Osteoblast (primary cell): ENCODE measurements at regions not wholly inside any gene's neighbourhood (a gene's known extent, or its start where the extent isn't known, plus 50 kb on each side); places are given as distances from the start of the nearest gene placed in this dataset.

Source experiments
- DNase-seq: peaks from one replicate; pipeline ENCODE4 v3.0.0; 2011; ENCODE audit warnings: low spot score, mixed read lengths; ENCODE audit not compliant: insufficient read length; ENCODE audit errors: missing footprints
- H2AFZ ChIP-seq: 2 replicates; pipeline ENCODE4 v1.6.0; 2011; ENCODE audit warnings: mild to moderate bottlenecking, low read length
- H3K27ac ChIP-seq: 2 replicates; pipeline ENCODE4 v1.5.1; 2011; ENCODE audit warnings: mild to moderate bottlenecking, low read depth, low read length, moderate library complexity
- H3K27me3 ChIP-seq: 2 replicates; pipeline ENCODE4 v1.6.0; 2012; ENCODE audit warnings: mild to moderate bottlenecking, control low read depth, inconsistent platforms, low read length, moderate library complexity; ENCODE audit not compliant: insufficient read depth
- H3K36me3 ChIP-seq: 2 replicates; pipeline ENCODE4 v1.5.1; 2011; ENCODE audit warnings: mild to moderate bottlenecking, low read length, control low read depth, moderate library complexity; ENCODE audit not compliant: insufficient read depth
- H3K4me1 ChIP-seq: 2 replicates; pipeline ENCODE4 v1.5.1; 2011; ENCODE audit warnings: mild to moderate bottlenecking, low read length, control low read depth, moderate library complexity; ENCODE audit not compliant: insufficient read depth
- H3K4me2 ChIP-seq: 2 replicates; pipeline ENCODE4 v1.6.0; 2011; ENCODE audit warnings: mild to moderate bottlenecking, low read length; ENCODE audit not compliant: insufficient read depth
- H3K4me3 ChIP-seq: fragments of 200-600 bp; sonication (generic); 3 replicates; pipeline ENCODE4 v1.5.1; 2012; ENCODE audit warnings: mild to moderate bottlenecking, low read length, inconsistent platforms; ENCODE audit not compliant: insufficient read depth
- H3K79me2 ChIP-seq: 2 replicates; pipeline ENCODE4 v1.6.0; 2012; ENCODE audit warnings: mild to moderate bottlenecking, low read length, control low read depth, inconsistent platforms; ENCODE audit not compliant: insufficient read depth
- H3K9me3 ChIP-seq: 2 replicates; pipeline ENCODE4 v1.5.1; 2011; ENCODE audit warnings: low read depth, low read length, control low read depth
- H4K20me1 ChIP-seq: 2 replicates; pipeline ENCODE4 v1.6.0; 2012; ENCODE audit warnings: mild to moderate bottlenecking, low read length, control low read depth; ENCODE audit not compliant: insufficient read depth
- TF ChIP-seq, protein P1 (sequence below): IDR thresholded peaks from 2 replicates; pipeline ENCODE4 v1.5.1; 2011; ENCODE audit warnings: mild to moderate bottlenecking, low read depth, low read length, moderate library complexity; ENCODE audit errors: extremely low read depth

DNA sequence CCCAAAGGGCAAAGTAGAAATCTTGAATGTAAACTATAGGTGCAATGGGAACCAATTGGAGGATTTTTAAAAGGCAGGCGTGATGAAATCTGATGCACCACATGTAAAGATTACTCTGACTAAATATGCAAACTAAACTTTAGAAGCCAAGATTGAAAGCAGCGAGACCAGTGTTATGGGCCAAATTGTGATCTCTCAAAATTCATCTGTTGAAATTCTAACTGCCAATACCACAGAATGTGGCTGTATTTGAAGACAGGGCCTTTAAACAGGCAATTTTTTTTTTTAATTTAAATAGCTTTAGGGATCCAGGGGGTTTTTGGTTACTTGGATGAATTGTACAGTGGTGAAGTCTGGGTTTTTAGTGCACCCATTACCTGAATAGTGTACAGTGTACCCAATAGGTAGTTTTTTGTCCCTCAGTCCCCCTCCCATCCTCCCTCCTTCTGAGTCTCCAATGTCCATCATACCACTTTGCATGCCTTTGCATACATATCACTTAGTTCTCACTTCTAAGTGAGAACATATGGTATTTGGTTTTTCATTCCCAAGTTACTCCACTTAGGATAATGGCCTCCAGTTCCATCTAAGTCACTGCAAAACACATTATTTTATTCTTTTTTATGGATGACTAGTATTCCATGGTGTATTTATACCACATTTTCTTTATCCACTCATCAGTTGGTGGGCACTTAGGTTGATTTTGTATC lies 69.7 kb downstream of the DRD1 start:
- Histone ChIP-seq H3K4me1 (no peaks in the 10 kb centered on the region), H3K27ac (no peak overlapping the region), H3K9me3 (no peaks in the 10 kb centered on the region), H3K36me3 (no peaks in the 10 kb centered on the region), H3K4me3 (no peak overlapping the region), H4K20me1 (no peaks in the 10 kb centered on the region), H3K27me3 (no peaks in the 10 kb centered on the region), H3K4me2 (no peak overlapping the region), H3K79me2 (no peaks in the 10 kb centered on the region), H2AFZ (no peak overlapping the region)
- DNase-seq, result no peak
- TF ChIP-seq, protein P1, sequence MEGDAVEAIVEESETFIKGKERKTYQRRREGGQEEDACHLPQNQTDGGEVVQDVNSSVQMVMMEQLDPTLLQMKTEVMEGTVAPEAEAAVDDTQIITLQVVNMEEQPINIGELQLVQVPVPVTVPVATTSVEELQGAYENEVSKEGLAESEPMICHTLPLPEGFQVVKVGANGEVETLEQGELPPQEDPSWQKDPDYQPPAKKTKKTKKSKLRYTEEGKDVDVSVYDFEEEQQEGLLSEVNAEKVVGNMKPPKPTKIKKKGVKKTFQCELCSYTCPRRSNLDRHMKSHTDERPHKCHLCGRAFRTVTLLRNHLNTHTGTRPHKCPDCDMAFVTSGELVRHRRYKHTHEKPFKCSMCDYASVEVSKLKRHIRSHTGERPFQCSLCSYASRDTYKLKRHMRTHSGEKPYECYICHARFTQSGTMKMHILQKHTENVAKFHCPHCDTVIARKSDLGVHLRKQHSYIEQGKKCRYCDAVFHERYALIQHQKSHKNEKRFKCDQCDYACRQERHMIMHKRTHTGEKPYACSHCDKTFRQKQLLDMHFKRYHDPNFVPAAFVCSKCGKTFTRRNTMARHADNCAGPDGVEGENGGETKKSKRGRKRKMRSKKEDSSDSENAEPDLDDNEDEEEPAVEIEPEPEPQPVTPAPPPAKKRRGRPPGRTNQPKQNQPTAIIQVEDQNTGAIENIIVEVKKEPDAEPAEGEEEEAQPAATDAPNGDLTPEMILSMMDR, result no peak

DNA sequence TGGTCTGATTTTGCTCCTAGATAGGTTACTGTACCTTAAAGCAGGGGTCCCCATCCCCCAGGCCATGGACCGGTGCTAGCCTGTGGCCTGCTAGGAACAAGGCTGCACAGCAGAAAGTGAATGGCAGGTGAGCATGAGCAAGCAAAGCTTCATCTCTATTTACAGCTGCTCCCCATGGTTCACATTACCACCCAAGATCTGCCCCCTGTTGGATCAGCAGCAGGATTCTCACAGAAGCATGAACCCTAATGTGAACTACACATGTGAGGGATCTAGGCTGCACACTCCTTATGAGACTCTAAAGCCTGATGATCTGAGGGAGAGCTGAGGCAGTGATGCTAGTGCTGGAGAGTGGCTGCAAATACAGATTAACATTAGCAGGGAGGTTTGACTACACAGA lies 78.1 kb downstream of the DRD1 start:
- Histone ChIP-seq H3K27me3 (no peaks in the 10 kb centered on the region), H3K4me1 (no peaks in the 10 kb centered on the region), H3K27ac (no peak overlapping the region), H3K9me3 (no peaks in the 10 kb centered on the region), H2AFZ (no peak overlapping the region), H3K4me3 (no peak overlapping the region), H3K79me2 (no peaks in the 10 kb centered on the region), H3K36me3 (no peaks in the 10 kb centered on the region), H3K4me2 (no peak overlapping the region), H4K20me1 (no peaks in the 10 kb centered on the region)
- TF ChIP-seq, protein P1, result no peak
- no peak for DNase-seq

DNA sequence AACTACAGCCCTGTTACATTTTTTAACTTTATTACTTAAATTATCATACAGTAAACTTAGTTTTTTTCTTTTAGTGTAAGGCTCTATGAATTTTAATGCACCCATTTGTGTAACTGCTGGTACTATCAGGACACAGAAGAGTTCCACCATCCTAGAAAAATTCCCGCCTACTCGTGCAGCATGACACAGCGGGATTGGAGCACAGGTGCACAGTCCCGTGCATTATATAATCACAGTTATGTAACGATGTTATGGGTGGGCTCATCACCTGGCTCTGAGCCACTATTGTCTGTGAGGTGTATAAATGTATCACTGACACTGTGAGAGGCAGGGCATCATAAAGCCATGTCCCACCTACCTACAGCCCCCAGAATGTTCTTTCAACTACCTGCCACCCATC lies 80.7 kb downstream of the DRD1 start:
- TF ChIP-seq, protein P1, result no peak
- Histone ChIP-seq H3K4me3 (no peak overlapping the region), H3K4me1 (no peaks in the 10 kb centered on the region), H3K9me3 (no peaks in the 10 kb centered on the region), H3K4me2 (no peak overlapping the region), H2AFZ (no peak overlapping the region), H4K20me1 (no peaks in the 10 kb centered on the region), H3K27me3 (no peaks in the 10 kb centered on the region), H3K27ac (no peak overlapping the region), H3K36me3 (no peaks in the 10 kb centered on the region), H3K79me2 (no peaks in the 10 kb centered on the region)
- DNase-seq, result no peak

DNA sequence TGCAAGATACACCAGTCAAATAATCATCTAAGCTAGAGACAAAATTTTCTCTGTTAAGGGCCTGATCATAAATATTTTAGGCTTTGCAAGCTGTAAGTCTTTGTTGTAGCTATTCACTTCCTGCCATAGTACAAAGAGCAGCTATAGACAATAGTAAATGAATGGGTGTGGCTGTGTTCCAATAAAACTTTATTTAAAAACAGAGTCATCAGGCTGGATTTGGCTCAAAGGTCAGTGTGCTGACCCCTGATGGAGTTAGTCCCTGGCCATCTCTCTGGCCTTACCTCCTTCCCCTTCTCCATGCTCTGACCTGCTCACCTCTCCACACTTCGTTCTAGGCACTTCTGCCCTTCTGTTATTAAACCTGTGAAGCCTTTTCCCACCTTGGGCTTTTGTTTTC lies 86.0 kb downstream of the DRD1 start:
- Histone ChIP-seq H3K9me3 (no peaks in the 10 kb centered on the region), H3K36me3 (no peaks in the 10 kb centered on the region), H2AFZ (no peak overlapping the region), H3K4me3 (no peak overlapping the region), H3K79me2 (no peaks in the 10 kb centered on the region), H3K27ac (no peak overlapping the region), H3K4me2 (no peak overlapping the region), H3K4me1 (no peaks in the 10 kb centered on the region), H3K27me3 (no peaks in the 10 kb centered on the region), H4K20me1 (no peaks in the 10 kb centered on the region)
- no peak for DNase-seq
- TF ChIP-seq, protein P1, result no peak
